HEK293T (cell line): ENCODE measurements at regions not wholly inside any gene's neighbourhood (a gene's known extent, or its start where the extent isn't known, plus 50 kb on each side); places are given as distances from the start of the nearest gene placed in this dataset.

Experiments
- ARNT ChIP-seq: fragments of 450-650 bp; IDR thresholded peaks from 2 replicates; pipeline ENCODE4 v1.6.1; 2017; ENCODE audit warnings: mild to moderate bottlenecking
- BHLHE40 ChIP-seq: fragments of 450-650 bp; IDR thresholded peaks from 2 replicates; pipeline ENCODE4 v1.6.1; 2016; ENCODE audit warnings: mild to moderate bottlenecking, moderate library complexity, borderline replicate concordance
- ELF4 ChIP-seq: fragments of 450-650 bp; IDR thresholded peaks from 2 replicates; pipeline ENCODE4 v1.6.1; 2017; ENCODE audit warnings: antibody characterized with exemption
- FOXK2 ChIP-seq: fragments of 450-650 bp; IDR thresholded peaks from 2 replicates; pipeline ENCODE4 v1.6.1; 2016; ENCODE audit warnings: mild to moderate bottlenecking
- FOXM1 ChIP-seq: fragments of 450-650 bp; IDR thresholded peaks from 2 replicates; pipeline ENCODE4 v1.6.1; 2017; ENCODE audit warnings: mild to moderate bottlenecking, borderline replicate concordance
- HDGF ChIP-seq: fragments of 450-650 bp; IDR thresholded peaks from 2 replicates; pipeline ENCODE4 v1.6.1; 2017; ENCODE audit warnings: antibody characterized with exemption, borderline replicate concordance
- L3MBTL2 ChIP-seq: fragments of 450-650 bp; conservative IDR thresholded peaks from 2 replicates; pipeline ENCODE4 v1.6.1; 2016; ENCODE audit warnings: mild to moderate bottlenecking
- PKNOX1 ChIP-seq: fragments of 450-650 bp; IDR thresholded peaks from 2 replicates; pipeline ENCODE4 v1.6.1; 2016
- SP1 ChIP-seq: fragments of 450-650 bp; IDR thresholded peaks from 2 replicates; pipeline ENCODE4 v1.6.1; 2017
- SUZ12 ChIP-seq: fragments of 450-650 bp; IDR thresholded peaks from 2 replicates; pipeline ENCODE4 v1.6.1; 2016; ENCODE audit warnings: mild to moderate bottlenecking

- TF ChIP-seq L3MBTL2 (no peak), SP1 (no peak), ARNT (no peak), SUZ12 (no peak), FOXM1 (no peak), PKNOX1 (no peak), BHLHE40 (no peak), FOXK2 (no peak), HDGF (no peak), ELF4 (no peak)
Measured at GRCh38 chr22:48920776-48921241, 906.9 kb downstream of the BRD1 start.
